WTC11 (cell line): ENCODE measurements at regions not wholly inside any gene's neighbourhood (a gene's known extent, or its start where the extent isn't known, plus 50 kb on each side); places are given as distances from the start of the nearest gene placed in this dataset.
"Not testable (repeated sequence)": the region's sequence is repeated elsewhere in the genome, so short reads cannot be mapped to it uniquely, and the experiment has no call there.

Experiments used
- ATAC-seq: fragments of 200-7000 bp; cut with Tn5 transposase; 2 replicates; pipeline ENCODE4 v1.10.0; 2021; ENCODE audit warnings: mild to moderate bottlenecking, moderate library complexity
- CTCF ChIA-PET: fragments of 300-600 bp; sonication (Branson Sonifier 250); formaldehyde crosslinking; loops from one replicate; lab custom pipeline; 2021; ENCODE audit warnings: antibody characterized with exemption; lab: Charles Lee
- POLR2A ChIA-PET: fragments of 350-600 bp; sonication (Branson Sonifier 250); formaldehyde crosslinking; loops from one replicate; lab custom pipeline; 2021; ENCODE audit warnings: antibody characterized with exemption; lab: Charles Lee
- DNase-seq: peaks from one replicate; pipeline ENCODE4 v3.0.0; 2021; ENCODE audit warnings: low spot score
- H3K27ac Mint-ChIP-seq: 2 replicates; pipeline ENCODE4 v1.8.0; 2021; ENCODE audit warnings: mixed read lengths
- H3K27me3 Mint-ChIP-seq: 2 replicates; pipeline ENCODE4 v1.8.0; 2021; ENCODE audit warnings: low read depth, mild to moderate bottlenecking, moderate library complexity, mixed read lengths
- H3K36me3 Mint-ChIP-seq: 2 replicates; pipeline ENCODE4 v1.8.0; 2021; ENCODE audit warnings: mixed read lengths
- H3K4me1 Mint-ChIP-seq: 2 replicates; pipeline ENCODE4 v1.8.0; 2022; ENCODE audit warnings: mixed read lengths
- H3K4me3 Mint-ChIP-seq: 2 replicates; pipeline ENCODE4 v1.8.0; 2021; ENCODE audit warnings: mild to moderate bottlenecking, moderate library complexity, mixed read lengths
- H3K9me3 Mint-ChIP-seq: 2 replicates; pipeline ENCODE4 v1.8.0; 2021; ENCODE audit warnings: mixed read lengths

- H3K4me3 Mint-ChIP-seq, ATAC-seq, DNase-seq, POLR2A ChIA-PET, CTCF ChIA-PET, H3K4me1 Mint-ChIP-seq, H3K27ac Mint-ChIP-seq: not testable (repeated sequence)
- peaks cover 39% of the 10 kb centered on the region for H3K27me3 Mint-ChIP-seq
- H3K36me3 Mint-ChIP-seq, result peaks cover 20% of the 10 kb centered on the region
- H3K9me3 Mint-ChIP-seq, result peaks cover 64% of the 10 kb centered on the region
Measured at GRCh38 chr19:34570140-34570539, 88.6 kb downstream of the WTIP start.

GRCh38 chr19:34562344-34562743 is 80.8 kb downstream of the WTIP start:
- CTCF ChIA-PET, POLR2A ChIA-PET: not testable (repeated sequence)

More at GRCh38 chr19:34562344-34562743, 80.8 kb downstream of the WTIP start:
- not testable (repeated sequence) for H3K4me1 Mint-ChIP-seq, H3K4me3 Mint-ChIP-seq, ATAC-seq, DNase-seq, H3K36me3 Mint-ChIP-seq, H3K27ac Mint-ChIP-seq
- H3K27me3 Mint-ChIP-seq, result peaks cover 57% of the 10 kb centered on the region
- peaks cover 30% of the 10 kb centered on the region for H3K9me3 Mint-ChIP-seq
